Hematopoietic multipotent progenitor cell treated with erythropoietin and hydrocortisone succinate and interleukin-3 and kit ligand, for 4 days (in vitro differentiated cells): ENCODE measurements at regions not wholly inside any gene's neighbourhood (a gene's known extent, or its start where the extent isn't known, plus 50 kb on each side); places are given as distances from the start of the nearest gene placed in this dataset.

Source experiments
- DNase-seq: peaks from one replicate; pipeline ENCODE4 v3.0.0-alpha.2; 2015

- DNase-seq: no peak
Observed at GRCh38 chr5:167812871-167813270, 478.6 kb upstream of the WWC1 start.

DNA sequence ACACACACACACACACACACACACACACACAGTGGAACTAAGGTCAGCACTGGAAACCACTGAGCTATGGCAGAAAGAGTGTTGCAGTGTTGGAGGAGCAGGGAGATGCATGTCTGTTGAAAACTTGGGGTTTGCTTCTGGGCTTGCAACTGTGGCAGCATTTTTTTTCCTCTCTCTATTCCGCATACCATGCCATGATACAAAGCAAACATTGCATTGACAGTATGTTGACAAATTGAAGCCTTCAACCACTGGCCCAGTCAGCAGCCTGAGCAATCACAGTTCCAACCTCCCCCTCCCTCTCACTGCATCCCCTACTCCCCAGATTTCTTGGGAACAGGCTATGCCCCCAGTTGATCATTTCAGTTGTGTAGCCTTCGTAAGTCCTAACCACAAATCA is 478.1 kb upstream of the WWC1 start:
- DNase-seq: no peak

DNA sequence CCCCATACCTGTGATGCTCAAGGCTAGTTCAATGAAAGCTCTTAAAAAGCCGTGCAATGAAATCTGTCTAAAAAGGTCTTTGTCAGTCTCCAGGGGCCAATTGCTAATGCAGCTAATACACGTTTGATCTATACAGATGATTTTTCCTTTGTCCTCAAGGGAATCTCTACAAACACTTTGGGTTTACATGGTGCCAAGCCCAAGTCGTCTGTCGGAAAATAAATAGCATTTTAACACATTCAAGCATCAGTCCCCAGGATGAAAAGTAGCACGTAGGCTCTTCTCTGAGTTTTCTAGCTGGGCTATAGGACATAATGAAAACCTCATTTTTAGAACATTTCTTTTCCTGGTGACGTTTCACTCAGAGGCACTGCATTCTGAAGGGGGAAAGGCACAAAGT is 477.4 kb upstream of the WWC1 start:
- DNase-seq: no peak

DNA sequence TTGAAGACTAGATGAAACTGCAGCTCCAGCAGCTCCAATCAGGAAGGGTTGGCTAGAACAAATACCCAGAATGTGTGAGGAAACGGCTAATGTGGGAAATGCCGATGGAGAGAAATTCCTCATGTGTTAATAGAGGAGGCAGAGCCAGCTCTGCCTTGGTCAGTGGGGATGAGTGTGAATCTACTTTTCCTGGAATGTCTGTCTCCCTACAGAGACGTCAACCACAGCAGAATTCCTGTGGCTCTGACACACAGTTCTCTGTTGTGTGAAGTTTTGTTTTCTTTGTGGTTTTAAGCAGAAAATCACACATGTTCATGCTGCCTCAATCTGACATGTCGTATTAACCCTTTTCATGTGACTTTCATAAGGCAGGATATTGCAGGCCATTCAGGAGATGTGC is 476.6 kb upstream of the WWC1 start:
- DNase-seq: no peak

- peak; percentile 59 for DNase-seq
Observed at GRCh38 chr5:167816354-167816753, 475.1 kb upstream of the WWC1 start.

DNA sequence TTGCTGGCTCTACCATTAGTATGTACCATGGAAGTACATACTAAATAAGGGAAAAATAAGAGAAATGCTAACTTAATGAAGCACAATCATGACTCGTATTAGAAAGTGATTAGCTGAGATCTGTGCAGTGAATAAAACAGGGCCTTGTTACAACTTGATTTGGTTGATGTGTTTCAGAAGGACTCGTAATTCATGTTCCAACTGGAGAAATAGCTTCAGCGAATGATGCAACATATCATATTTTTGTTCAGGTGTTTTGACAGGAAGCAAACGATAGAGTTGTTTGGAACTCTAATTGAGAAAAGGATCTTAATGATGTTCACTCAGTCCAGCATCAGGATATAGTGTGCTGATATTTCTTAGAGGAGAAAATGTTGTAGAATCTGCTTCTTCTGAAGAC is 474.6 kb upstream of the WWC1 start:
- DNase-seq: no peak

- peak; percentile 12 for DNase-seq
Observed at GRCh38 chr5:167819406-167819805, 472.0 kb upstream of the WWC1 start.

- DNase-seq: no peak
Observed at GRCh38 chr5:167820101-167820990, 471.1 kb upstream of the WWC1 start.

GRCh38 chr5:167821151-167821550 is 470.3 kb upstream of the WWC1 start:
- DNase-seq: no peak

DNA sequence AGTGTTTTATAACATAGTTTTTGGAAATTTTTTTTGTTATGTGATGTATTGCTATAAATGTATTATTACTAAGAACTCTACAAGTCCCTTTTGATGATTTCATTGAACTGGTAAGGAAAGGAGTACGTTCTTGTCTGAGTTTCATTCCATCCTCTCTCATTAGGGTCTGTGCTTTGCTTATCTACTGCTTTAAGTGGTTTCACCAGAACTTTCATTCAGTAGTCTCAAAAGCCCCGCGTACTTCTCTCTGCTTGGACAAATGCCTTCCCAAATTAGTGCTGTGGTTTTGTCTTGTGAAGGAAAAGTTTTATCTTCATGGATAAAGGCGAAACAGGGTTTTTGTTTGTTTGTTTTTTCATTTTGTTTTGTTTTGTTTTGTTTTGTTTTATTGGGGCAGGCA is 469.8 kb upstream of the WWC1 start:
- no peak for DNase-seq

GRCh38 chr5:167822241-167822640 is 469.2 kb upstream of the WWC1 start:
- DNase-seq: no peak

DNA sequence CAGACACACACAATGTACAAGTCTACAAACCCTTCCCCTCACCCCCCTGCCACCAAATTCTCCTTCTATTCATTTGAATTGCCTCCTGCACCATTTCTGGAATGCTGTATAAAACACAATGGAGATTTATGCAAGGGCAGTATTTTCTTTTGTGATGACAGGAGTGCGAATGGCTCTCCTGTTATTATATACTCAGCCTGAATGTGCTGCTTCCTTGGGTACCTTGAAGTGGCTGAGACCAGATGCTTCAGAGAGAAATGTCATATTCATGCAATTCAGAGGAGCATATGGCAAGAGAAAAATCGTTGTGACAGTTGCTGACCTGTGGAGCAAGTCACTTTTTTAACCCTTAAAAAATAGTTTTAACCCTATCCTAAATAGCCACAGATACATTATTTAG is 468.0 kb upstream of the WWC1 start:
- no peak for DNase-seq

DNA sequence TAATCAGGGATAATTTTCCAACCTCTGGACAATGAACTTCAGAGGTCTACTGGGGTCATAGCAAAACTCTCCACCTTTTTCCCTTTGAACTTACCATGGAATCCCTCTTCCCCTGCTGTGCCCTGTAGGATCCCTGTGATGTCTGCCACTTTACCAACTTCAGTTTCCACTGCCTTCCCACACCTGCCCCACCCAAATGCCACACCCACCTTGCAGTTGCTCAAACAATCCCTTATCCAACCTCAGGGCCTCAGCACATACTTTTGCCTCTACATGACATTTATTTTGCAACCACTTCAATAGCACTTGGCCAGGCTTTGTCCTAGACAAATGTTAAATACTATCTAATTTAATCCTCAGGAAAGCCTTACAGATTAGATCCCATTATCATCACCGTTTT is 463.7 kb upstream of the WWC1 start:
- no peak for DNase-seq

DNA sequence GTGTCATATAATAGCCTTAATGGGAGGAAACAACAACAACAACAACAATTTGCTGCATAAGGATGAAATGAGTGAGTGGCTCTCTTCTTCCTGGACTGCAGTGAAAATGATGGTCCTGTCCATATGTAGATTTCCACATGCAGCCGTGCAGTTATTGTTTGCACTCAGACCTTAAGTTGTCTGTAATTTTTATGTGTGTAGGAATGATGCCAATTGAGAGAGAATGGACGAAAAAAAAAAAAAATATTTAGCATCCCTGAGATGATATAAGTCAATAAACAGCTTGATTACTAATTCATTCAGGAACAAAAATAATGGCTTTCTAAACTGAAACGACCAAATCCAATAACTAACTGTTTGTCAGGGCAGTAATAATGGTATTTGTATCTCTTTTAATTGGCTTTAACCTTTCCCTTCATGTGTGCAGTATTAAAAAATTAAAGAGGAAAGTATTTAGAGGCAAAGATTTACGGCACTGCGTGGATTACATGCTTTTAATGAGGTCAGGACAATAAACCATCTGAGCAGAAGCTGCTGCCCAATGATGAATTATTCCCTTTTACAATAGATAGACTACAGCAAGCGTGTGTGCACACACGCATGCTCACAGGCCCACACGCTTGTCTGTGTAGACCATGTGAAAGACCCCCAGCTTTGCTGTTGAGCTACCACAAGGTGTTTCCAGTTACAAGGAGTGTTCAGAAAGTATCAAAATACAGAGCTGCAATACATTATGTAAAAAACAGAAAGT is 459.5 kb upstream of the WWC1 start:
- DNase-seq: no peak

GRCh38 chr5:167832609-167833008 is 458.8 kb upstream of the WWC1 start:
- no peak for DNase-seq

GRCh38 chr5:167833456-167833855 is 458.0 kb upstream of the WWC1 start:
- no peak for DNase-seq

DNA sequence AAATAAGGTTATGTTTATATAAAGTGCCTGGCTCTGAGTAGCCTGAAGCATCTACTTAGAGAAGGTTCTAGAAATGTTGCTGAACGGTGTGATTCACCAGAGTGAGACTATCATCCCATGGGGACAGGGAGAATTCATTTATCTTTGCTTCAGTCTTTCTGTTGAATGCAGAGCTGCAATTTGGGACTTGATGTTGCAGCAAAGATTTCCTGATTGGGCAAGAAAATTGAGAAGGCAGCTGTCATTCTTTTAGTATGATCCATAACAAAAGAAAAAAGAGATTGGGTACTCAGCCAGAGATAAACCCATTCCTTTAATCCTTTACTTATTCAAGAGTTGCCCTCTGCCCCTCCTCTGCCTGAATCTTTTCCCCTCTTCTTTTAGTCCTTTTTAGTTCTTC is 456.3 kb upstream of the WWC1 start:
- no peak for DNase-seq

DNA sequence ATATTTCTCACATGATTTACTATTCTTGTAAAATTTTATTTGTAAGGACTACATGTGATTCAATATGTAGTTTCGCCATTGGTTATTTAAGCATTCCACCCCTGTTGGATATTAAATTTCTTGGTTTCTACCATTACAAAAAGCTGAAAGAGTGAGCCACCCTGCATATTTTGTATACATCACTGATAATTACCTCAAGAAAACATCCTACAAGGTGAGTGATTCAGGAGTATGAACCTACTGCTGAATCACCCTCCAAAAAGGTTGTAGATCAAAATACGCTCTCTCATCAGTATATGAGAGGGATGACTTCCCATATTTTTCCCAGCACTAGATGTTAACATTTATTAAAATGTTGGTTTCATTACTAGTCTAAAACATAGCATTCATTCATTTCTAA is 454.3 kb upstream of the WWC1 start:
- DNase-seq: no peak

DNA sequence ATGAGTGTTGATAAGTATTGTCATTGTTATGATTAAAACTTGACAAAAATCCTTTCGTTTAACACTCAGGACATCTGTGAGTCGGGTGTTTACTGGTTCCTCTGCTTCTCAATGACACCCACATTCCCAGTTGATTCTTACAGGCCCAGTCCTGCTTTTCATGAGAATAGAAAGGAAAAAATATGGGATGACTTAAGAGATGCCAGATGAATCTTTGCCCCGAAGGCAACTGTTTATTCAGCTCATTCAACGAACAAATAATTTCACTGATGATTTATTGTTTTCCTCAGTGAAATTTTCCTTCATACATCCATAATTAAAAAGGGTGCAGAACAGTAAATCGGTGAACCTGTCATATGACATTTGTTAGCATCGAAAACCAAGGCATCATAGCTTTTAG is 452.4 kb upstream of the WWC1 start:
- DNase-seq: no peak

- no peak for DNase-seq
Observed at GRCh38 chr5:167840527-167841130, 450.8 kb upstream of the WWC1 start.

DNA sequence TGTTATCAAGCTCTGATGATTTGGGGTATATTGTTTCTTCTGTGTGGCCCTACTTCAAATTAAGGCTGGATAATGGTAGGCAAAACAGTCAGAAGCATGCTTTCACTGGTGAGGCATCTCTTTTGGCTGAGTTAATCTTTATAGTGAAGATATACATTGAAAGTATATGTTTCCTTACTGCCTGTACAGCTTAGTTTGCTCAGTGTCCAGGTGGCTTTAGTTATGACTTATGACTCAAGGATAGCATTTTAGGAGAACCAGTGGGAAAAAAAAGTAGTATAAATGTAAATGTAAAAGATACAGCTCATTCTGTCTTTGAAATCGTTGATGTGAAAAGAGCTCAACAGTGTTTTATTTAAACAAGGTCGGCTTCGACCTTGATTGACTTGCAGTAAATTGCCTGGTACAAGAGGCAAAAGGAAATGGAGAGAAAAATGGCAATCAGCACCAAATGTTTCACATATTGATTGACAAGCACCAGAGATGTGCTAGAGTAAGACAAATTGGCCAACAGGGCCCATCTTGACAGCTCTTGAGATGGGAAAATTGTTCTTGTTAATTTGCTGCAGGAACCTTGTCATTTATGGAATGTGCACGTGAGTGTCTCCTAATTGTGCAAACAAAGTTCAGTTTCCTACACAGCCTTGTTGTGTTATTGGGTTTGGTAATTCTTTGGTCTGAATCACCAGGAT is 447.4 kb upstream of the WWC1 start:
- DNase-seq: no peak

GRCh38 chr5:167845952-167846351 is 445.5 kb upstream of the WWC1 start:
- DNase-seq: no peak

GRCh38 chr5:167849874-167850273 is 441.6 kb upstream of the WWC1 start:
- no peak for DNase-seq
